ENCODE measurements at regions not wholly inside any gene's neighbourhood (a gene's known extent, or its start where the extent isn't known, plus 50 kb on each side); places are given as distances from the start of the nearest gene placed in this dataset.

DNA sequence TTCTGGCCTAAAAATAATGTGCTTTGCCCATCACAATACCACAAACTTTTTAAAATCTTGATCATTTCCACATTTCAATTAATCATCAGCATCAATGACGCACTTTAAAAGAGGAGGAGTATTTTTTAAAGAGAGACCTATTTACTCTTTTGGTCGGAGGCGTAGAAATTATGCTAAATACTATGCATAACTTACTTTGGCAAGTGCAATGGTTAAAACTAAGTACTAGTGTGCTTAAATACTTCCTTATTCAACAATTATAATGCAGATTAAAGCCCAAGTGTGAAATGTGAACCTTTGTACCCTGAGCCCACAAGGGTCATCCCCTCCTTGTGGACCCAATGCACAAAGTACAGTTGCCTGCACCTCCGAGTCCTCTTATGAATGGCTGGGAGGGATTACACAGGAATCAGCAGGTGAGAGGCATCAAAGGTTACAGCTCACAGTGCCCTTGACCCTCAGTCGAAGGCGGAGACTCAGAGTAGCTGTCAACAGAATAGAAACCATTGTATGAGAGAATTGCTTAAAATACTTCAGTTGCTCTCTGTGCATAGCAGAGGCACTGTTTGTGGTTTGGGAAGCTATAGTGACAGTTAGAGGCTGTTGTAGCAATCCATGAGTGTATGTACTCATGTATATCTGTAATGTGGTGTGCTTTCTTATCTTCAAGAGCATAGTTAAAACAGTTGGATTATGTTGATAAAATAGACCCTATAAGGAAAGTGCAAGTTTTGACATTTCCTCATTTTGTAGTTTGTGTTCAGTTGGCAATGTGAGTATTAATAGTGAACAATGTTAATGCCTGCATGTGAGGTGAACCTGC, 151.7 kb upstream of the ITGA4 start:
- H3K27ac ChIP-seq (ENCODE audit: low read depth, low read length): no peak overlapping the region
- DNase-seq (ENCODE audit: low read depth, low spot score): no peak
- ChIA-PET CTCF (interaction anchor here (0.7 kb wide), 1 partner anchor 152 kb away, joined by 4 read pairs; the partner anchor contains the start of gene ITGA4), POLR2A (no interaction called here)
- TF ChIP-seq, protein P1, sequence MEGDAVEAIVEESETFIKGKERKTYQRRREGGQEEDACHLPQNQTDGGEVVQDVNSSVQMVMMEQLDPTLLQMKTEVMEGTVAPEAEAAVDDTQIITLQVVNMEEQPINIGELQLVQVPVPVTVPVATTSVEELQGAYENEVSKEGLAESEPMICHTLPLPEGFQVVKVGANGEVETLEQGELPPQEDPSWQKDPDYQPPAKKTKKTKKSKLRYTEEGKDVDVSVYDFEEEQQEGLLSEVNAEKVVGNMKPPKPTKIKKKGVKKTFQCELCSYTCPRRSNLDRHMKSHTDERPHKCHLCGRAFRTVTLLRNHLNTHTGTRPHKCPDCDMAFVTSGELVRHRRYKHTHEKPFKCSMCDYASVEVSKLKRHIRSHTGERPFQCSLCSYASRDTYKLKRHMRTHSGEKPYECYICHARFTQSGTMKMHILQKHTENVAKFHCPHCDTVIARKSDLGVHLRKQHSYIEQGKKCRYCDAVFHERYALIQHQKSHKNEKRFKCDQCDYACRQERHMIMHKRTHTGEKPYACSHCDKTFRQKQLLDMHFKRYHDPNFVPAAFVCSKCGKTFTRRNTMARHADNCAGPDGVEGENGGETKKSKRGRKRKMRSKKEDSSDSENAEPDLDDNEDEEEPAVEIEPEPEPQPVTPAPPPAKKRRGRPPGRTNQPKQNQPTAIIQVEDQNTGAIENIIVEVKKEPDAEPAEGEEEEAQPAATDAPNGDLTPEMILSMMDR (IDR thresholded peaks at IDR 0.05; ENCODE audit: low read depth, low read length): no peak
- H3K9me3 ChIP-seq (ENCODE audit: control insufficient read depth, insufficient read depth, low read length): no peaks in the 10 kb centered on the region
- H3K4me3 ChIP-seq (ENCODE audit: low read depth, low read length): no peak overlapping the region
- H3K27me3 ChIP-seq (ENCODE audit: control insufficient read depth, insufficient read depth, low read length): no peaks in the 10 kb centered on the region

DNA sequence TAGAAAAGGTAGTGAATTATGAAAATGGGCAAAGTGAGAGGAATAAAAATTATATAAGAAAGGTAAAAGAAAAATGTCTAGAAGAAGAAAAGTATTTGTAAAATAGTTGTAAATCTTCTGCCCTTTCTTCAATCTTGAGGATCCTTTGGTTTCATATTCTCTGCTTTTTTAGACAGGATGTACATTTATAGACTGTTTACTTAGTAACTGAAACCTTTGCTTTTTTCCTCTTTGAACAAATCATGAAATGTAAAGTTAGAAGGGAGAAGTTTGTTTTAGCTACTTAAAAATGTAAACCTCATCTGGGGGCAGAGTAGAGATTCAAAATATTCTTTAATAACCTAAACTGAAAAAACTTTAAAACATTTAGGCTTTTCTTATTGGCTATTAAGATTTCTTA, 150.4 kb upstream of the ITGA4 start:
- TF ChIP-seq, protein P1 (IDR thresholded peaks at IDR 0.05; ENCODE audit: low read depth, low read length): no peak
- Histone ChIP-seq H3K27me3 (ENCODE audit: control insufficient read depth, insufficient read depth, low read length) (no peaks in the 10 kb centered on the region), H3K4me3 (ENCODE audit: low read depth, low read length) (no peak overlapping the region), H3K9me3 (ENCODE audit: control insufficient read depth, insufficient read depth, low read length) (no peaks in the 10 kb centered on the region), H3K27ac (ENCODE audit: low read depth, low read length) (no peak overlapping the region)
- ChIA-PET CTCF (interaction anchor here (1.2 kb wide), 1 partner anchor 202 kb away, joined by 3 read pairs; no protein-coding TSS in a partner anchor), POLR2A (no interaction called here)
- DNase-seq (ENCODE audit: low read depth, low spot score): no peak

DNA sequence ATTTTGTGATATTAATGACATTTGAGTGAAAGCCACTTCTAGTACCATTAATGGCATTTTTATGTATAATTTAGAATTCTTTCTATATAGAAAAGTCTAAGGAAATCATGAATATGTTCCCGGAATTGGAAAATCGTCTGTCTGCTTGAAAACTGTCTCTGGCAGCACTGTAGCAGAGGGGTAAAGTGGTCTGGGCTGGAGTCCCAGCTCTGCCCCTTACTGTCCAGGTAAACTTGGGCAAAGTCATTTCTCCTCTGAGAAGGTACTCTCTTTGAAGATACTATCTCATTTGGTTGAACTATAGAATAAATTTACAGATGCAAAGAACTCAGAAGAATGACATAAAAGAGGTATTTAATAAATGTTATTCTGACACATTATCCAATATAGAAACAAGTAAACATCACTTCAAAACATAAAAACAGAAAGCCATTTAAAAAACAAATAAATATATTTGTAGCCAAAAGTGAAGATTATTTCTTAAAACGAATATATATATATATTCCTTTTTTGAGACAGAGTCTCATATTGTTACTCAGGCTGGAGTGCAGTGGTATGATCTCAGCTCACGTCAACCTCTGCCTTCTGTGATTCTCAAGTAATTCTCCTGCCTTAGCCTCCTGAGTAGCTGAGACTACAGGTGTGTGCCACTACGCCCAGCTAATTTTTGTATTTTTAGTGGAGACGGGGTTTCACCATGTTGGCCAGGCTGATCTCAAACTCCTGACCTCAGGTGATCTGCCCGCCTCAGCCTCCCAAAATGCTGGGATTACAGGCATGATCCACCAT, 149.8 kb upstream of the ITGA4 start:
- H3K27ac ChIP-seq (ENCODE audit: low read depth, low read length): no peak overlapping the region
- no peak overlapping the region for H3K4me3 ChIP-seq (ENCODE audit: low read depth, low read length)
- no peak for DNase-seq (ENCODE audit: low read depth, low spot score)
- TF ChIP-seq, protein P1 (IDR thresholded peaks at IDR 0.05; ENCODE audit: low read depth, low read length): no peak
- no peaks in the 10 kb centered on the region for H3K27me3 ChIP-seq (ENCODE audit: control insufficient read depth, insufficient read depth, low read length)
- ChIA-PET CTCF (interaction anchor here (1.2 kb wide), 1 partner anchor 203 kb away, joined by 3 read pairs; no protein-coding TSS in a partner anchor), POLR2A (no interaction called here)
- H3K9me3 ChIP-seq (ENCODE audit: control insufficient read depth, insufficient read depth, low read length): no peaks in the 10 kb centered on the region

DNA sequence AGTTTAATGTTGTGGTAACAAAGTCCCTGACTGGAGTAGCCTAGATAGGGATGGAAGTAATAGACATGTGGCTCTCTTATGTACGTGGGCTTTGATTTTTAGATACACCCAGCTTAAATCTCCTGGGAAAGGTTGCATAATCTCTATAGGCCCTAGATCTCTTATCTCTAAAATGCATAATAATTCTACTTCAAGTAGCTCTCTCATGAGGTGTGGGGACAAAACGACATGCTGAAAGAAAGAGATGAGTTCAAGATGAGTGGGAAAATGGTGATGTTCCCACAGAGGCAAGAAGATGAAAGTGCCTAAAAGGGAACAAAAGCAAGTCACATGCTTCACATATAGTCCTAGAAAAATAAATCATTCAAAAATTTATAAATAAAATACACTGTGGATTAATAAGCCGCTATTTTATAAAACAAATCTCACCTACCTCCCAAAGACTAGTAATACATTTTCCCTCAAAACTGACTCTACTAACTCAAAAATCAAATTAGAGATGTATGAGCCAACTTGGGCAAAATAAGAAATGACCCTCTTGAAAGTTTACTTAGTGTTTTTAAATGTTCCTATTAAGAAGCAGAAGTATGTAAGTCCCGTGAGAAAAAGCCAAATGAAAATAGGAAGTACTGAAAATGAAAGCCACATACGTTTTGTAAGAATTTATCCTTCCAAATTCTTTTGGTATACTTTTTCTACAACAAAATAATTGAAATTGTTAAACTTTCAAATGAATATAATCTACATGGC, 148.2 kb upstream of the ITGA4 start:
- ChIA-PET POLR2A (no interaction called here), CTCF (no interaction called here)

More for the DNA sequence above, 148.2 kb upstream of the ITGA4 start:
- no peak for DNase-seq (ENCODE audit: low read depth, low spot score)
- TF ChIP-seq, protein P1 (IDR thresholded peaks at IDR 0.05; ENCODE audit: low read depth, low read length): no peak
- no peaks in the 10 kb centered on the region for H3K9me3 ChIP-seq (ENCODE audit: control insufficient read depth, insufficient read depth, low read length)
- H3K4me3 ChIP-seq (ENCODE audit: low read depth, low read length): no peak overlapping the region
- H3K27ac ChIP-seq (ENCODE audit: low read depth, low read length): no peak overlapping the region
- no peaks in the 10 kb centered on the region for H3K27me3 ChIP-seq (ENCODE audit: control insufficient read depth, insufficient read depth, low read length)
